Activated naive CD8-positive, alpha-beta T cell treated with anti-CD3 and anti-CD28 coated beads, Interleukin-2, amount 50 U/mL, for 16 hours (primary cell): ENCODE measurements at regions not wholly inside any gene's neighbourhood (a gene's known extent, or its start where the extent isn't known, plus 50 kb on each side); places are given as distances from the start of the nearest gene placed in this dataset.
"Not testable (repeated sequence)": the region's sequence is repeated elsewhere in the genome, so short reads cannot be mapped to it uniquely, and the experiment has no call there.

ENCODE experiments used
- DNase-seq: peaks from one replicate; pipeline ENCODE4 v3.0.0-alpha.2; 2020; ENCODE audit warnings: low read depth, low spot score

- no peak for DNase-seq
Measured at GRCh38 chr15:36175186-36175740, 404.2 kb upstream of the CDIN1 start.

DNA sequence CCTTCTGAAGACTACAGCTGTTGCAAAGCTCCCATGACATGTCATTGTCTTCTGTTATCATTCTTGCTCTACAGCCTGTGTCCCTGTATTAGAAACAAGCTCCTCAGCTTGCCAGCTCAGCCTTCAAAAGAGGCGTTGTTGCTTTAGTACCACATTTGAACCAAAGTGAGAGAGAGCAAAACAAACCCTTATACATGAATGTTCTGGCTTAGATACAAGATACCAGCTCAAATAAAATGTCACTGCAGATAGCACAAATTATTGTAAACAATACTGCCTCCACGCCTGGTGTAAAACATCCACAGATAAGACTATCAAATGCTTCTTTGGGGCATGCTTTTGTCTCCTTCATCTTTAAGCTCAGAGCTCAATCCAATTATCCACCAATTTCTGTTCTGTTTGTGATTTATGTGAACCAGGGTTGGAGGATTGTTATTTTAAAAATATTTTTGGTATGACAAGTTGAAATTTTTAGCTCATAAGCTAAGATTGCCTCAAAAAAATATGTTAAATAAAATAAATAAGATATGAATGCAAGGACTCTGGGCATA lies 403.6 kb upstream of the CDIN1 start:
- DNase-seq = no peak

DNA sequence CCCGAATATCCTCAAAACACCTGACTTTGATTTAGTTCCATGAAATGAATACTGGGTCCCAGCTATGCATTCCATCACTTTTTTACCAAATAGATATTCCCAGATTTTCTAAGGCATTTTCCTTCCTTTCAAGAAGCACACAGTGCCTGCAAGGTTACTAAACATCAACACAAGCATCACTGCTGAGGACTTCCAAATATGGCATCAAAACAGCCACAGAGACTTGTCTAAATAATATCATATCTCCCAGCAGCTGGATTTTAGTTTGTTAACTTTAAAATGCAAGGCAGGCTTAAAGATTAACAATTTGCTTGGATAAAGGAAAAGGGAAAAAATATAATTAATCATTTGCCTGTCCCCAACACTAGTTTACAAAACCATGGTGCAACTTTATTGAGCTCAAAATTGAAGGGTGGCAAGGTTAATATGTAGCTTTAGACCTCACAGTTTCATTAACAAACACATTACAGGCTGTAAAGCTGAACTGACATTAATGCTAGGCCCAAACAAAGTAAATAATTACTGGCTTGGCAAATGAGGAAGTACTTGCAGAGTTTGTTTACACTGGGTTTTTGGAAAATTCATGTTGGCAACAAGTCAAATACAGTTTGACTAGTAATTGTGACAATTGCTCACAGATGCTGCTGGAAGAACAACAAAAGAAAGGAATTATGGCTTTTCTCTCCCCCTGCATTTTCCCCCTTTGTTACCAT lies 401.7 kb upstream of the CDIN1 start:
- DNase-seq = no peak

DNA sequence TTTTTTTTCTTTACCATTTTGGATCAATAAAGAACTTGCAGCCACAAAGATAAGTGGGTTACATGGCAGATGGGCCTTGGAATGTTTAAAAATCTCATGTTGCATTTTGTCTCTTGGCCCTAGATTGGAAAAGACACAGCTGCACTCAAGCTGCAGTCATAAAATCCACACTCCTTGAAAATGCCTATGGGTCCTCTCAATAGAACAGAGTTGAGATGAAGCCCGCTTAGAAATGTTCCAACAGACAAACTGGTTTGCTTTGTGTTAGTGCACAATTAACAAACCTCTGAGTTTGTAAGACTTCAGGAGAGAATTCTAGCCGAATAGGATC lies 401.2 kb upstream of the CDIN1 start:
- no peak for DNase-seq

- DNase-seq = no peak
Measured at GRCh38 chr15:36183201-36183600, 396.2 kb upstream of the CDIN1 start.

DNA sequence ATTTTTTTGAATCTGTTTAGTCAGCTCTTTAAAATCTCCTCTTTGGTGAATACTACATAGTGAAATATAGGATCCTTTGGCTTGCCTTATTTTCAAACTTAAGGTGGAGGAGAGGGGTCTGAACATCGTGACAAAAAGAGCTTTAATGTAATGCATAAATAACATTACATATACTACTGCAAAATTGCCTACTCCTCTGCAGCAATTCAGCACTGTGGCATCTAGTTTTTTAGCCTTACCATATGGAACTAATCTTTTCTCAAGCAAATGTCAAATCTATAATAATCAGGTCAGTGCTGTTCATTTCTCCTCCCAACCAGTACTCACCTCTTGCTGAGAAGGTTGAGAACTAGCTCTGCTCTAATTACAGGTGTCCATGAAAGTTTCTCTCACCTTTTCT lies 394.0 kb upstream of the CDIN1 start:
- no peak for DNase-seq

DNA sequence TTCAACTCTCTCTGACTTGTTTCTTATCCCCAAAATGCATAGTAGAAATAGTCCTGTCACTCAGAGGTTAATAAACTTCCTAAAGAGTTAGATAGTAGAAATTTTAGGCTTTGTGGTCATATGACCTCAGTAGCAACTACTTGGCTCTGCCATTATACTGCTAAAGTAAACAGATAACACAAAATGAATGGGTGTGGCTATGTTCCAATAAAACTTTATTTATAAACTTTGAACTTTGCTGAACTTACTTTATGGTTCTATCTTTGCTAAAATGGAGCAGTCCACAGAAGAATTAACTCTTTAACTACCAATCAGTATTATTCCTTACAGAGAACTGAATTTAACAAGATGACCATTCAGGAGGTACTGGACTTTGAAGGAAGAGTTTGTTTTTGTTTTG lies 393.6 kb upstream of the CDIN1 start:
- DNase-seq = no peak

- DNase-seq = no peak
Measured at GRCh38 chr15:36186376-36186775, 393.1 kb upstream of the CDIN1 start.

GRCh38 chr15:36191459-36191858 lies 388.0 kb upstream of the CDIN1 start:
- no peak for DNase-seq

- not testable (repeated sequence) for DNase-seq
Measured at GRCh38 chr15:36195361-36196007, 383.9 kb upstream of the CDIN1 start.

DNA sequence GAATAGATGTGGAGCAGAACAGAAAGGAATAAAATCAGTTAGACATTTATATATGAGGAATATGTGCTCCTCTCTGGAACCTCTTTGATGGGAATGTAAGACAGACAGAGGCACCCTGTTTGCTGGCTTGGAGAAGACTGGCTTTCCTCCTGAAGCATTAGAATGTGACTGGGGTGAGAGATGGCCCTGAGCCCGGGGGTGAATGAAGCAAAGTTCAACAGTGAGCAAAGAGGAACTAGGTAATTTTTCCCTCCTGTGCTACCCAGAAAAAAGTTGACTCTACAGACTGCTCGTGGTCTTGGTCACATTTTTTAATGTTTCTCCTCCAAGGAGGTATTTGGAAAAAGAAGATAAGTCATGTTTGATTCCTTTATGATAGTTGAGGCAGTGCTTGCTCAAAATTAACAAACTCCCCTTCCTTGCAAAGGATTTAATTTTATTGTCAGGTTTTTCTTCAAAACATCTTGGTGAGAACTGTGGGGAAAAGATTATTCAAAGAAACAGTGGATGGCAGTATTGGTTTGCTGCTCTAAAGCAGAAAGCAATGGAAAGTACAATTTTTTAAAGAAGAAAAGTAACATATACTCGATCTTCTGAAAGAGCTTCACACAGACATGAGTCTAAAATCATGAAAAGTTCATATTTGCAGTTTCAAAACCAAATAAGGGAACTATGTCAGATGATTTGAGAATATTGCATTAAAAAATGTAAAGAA lies 370.4 kb upstream of the CDIN1 start:
- DNase-seq = no peak

DNA sequence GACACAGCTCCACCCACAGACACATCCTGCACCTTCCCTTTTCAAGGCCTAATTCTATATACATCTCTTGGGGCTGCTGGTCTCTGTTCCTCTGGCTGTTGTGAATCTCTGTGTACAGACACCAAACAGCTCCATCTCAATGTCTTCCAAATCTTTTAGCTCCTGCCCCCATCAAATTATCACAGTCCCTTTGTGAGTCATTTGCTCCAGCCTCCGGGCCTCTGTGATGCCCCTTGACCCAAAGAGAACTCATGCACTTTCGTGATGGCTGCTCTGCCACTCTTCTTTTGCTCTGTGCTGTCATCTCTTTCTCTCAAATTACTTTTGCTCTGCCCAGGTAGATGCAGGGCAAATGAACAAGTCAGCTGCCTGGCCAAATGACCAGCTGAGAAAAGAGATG lies 369.0 kb upstream of the CDIN1 start:
- no peak for DNase-seq

GRCh38 chr15:36218322-36218721 lies 361.1 kb upstream of the CDIN1 start:
- DNase-seq = no peak

DNA sequence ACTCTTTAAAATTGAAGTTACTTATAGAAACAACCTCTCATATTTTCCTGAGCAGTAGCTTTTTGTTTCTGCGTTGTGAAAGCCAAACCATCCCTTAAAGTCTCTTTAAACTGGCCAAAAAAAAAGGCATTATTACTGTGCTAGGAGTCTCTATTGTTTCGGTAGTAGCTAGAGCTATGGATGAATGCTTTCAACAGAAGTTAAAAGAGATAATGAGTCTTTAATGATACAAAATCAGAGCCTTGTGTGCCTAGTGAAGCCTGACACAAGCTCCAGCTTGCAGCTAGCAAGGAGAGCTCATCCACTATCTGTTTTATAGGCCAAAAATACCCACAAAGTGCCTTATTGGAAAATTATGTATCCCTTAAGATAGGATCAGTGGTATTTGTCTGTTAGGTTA lies 360.4 kb upstream of the CDIN1 start:
- DNase-seq = no peak

- DNase-seq = no peak
Measured at GRCh38 chr15:36221992-36222391, 357.4 kb upstream of the CDIN1 start.

GRCh38 chr15:36230776-36231175 lies 348.6 kb upstream of the CDIN1 start:
- DNase-seq = no peak

GRCh38 chr15:36232491-36232890 lies 346.9 kb upstream of the CDIN1 start:
- DNase-seq = no peak

- no peak for DNase-seq
Measured at GRCh38 chr15:36234743-36235142, 344.7 kb upstream of the CDIN1 start.

DNA sequence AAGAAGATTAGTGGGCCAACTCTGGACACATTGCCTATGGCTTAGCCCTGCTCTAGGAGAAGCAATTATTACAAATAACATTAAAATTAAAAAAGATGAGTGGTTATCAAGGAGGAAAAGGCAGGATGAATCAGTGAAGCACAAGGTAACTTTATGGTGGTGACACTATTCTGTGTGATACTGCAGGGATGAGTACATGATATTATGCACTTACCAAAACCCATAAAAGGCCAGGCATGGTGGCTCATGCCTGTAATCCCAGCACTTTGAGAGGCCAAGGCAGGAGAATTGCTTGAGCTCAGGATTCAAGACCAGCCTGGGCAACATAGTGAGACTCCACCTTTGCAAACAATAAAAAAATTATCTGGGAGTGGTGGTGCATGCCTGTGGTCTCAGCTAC lies 344.3 kb upstream of the CDIN1 start:
- no peak for DNase-seq

DNA sequence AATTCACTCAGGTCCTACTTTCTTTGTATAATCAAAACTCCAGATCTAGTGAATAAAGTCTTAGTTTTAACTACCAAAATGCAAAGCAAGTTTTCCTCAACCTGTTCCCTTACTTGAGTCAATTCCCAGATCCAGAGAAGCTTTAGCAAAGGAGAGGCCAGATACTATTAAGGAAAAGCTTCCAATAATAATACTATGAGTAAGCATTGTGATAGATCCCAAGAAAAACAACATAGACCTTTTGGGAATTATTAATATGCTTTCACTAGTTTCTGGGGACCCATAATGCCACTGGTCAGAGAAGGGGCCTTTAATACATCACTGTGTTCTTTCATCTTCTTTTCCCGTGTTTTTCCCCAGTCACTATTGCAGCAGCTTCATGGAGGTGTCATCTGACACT lies 339.9 kb upstream of the CDIN1 start:
- no peak for DNase-seq

GRCh38 chr15:36251450-36251849 lies 328.0 kb upstream of the CDIN1 start:
- DNase-seq = no peak

DNA sequence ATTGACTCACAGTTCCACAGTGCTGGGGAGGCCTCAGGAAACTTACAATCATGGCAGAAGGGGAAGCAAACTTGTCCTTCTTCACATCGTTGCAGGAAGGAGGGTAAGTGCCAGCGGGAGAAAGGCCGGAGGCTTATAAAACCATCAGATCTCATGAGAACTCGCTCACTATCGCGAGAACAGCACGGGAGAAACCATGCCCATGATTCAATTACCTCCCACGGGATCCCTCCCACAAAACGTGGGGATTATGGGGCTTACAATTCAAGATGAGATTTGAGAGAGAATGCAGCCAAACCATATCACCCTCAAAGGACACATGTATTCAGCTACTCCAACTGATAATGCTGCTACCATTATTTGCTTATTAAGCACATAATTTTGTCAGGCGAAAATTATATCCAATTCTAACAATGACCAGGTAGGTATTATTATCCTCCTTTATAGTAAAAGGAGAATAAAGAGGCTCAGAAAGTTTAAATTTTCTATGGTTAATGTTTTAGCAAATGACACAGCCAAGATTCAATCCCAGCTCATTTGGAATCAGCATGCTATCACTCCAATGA lies 327.2 kb upstream of the CDIN1 start:
- DNase-seq = no peak
